ENCODE measurements at regions not wholly inside any gene's neighbourhood (a gene's known extent, or its start where the extent isn't known, plus 50 kb on each side); places are given as distances from the start of the nearest gene placed in this dataset.
"Not testable (repeated sequence)": the region's sequence is repeated elsewhere in the genome, so short reads cannot be mapped to it uniquely, and the experiment has no call there.

DNA sequence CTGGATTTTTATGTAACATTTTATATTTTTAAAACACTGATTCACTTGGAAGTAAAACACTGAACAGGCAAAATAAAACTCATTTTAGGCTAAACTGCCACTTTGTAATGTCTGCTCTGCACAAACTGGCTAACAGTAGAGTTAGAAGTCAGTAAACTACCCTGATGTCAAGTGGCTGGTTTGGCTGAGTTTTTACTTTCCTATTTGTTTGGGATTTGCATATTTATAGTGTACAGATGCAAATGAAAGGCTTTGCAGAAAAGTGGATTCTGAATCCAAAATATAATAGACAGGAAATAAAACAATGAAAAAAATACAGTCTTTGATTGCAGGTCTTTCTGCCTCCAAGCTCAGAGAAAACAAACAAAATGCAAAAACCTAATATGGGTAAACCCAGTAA lies 213.1 kb downstream of the CDH26 start:
- DNase-seq (ENCODE audit: low spot score): no peak

DNA sequence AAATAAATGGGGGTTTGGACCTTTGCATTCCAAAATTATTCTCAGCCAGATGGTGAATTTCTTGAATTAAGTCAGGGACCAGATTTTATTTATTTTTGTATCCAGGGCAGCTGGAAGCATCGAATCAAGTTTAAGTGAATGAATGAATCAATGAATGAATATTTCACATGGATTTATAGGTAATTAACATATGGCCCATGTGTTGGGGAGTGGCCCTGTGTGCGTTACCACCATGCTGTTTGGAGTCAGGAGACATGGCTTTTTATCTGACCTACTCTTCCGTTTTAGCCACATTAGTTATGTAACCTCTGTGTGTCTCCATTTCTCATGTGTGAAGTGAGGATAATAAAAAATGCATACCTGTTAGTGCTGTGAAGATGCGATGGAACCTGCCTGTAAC lies 213.5 kb downstream of the CDH26 start:
- no peak for DNase-seq (ENCODE audit: low spot score)

DNA sequence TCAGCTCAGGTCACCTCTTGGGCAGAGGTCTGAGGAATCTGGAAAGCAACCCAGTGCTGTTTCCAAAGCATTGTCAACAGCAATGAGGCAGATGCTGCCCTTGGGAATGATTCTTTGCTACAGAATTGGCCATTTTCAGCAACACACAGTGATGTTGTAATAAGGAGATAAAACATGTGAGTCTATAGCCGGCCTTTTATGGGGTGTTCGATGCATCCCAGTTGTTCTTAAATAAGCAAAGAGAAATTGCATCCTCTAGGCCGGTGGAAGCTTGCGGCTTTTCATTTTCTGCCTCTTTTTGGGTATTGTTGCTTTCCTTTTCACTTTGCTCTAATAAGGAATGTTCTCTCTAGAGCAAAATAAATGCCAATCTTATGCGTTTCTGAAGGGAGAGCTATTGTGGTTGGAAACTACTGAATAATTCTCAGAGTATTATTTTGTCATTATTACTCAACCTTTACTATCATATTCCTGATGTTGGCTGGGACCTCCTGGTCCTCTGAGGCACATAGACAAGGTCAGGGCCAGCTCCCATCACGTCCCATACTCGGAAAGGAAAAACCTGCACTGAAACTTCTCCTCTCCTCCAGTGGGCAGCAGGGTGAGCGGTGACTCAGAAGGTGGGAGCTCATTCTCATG lies 214.2 kb downstream of the CDH26 start:
- DNase-seq (ENCODE audit: low spot score): no peak

DNA sequence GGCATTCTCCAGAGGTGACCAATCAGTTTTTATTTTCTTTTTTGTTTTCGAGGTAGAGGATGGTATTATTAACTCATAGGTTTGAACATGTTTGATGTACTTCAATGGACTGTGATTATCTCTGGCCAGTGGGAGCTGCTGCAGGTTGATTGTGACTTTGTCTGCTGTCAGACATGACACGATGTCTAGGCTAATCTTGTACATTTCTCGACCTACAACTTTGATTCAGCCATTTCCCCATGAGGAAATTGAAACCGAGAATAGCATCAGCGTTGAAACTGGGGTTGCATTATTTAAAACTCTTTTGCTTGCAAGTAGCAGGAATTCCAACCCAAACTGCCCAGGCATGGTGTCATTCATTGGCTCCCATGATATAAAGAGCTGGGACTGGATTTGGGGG lies 218.9 kb downstream of the CDH26 start:
- DNase-seq (ENCODE audit: low spot score): no peak

DNA sequence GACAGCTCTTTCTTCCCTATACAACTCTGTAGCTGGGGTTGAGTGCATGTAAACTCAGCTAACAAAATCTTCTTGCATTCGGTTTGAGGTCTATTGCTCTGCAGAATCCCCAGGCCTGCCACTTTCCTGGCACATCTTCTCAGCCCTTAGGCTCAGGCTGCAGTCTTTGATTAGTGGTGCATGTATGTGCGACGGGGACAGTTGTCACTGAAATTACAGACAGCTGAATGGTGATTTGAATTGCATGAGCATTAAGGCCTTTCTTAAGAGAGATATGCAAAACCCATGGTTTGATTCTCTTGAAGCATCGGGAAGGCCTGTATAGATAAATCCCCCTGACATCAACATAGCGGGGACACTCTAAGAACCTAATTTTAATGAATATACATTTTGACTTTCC lies 222.8 kb downstream of the CDH26 start:
- no peak for DNase-seq (ENCODE audit: low spot score)

DNA sequence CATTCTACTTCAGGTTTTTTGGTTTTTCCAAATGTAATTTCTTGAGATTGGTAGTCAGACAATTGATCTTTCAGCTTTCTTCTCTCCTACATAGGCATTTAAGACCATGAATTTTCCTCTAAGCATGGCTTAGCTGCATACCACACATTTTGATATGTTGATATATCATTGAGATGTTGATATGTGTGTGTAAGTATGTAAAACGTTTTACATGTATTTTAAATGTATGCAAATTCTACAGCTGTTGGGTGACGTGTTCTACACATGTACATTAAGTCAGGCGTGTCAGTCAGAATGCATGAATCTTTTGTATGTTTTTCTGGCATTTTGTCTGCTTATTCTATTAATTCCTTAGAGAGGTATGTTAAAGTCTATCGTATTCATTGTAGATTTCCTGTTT lies 228.2 kb downstream of the CDH26 start:
- DNase-seq (ENCODE audit: low spot score): no peak

DNA sequence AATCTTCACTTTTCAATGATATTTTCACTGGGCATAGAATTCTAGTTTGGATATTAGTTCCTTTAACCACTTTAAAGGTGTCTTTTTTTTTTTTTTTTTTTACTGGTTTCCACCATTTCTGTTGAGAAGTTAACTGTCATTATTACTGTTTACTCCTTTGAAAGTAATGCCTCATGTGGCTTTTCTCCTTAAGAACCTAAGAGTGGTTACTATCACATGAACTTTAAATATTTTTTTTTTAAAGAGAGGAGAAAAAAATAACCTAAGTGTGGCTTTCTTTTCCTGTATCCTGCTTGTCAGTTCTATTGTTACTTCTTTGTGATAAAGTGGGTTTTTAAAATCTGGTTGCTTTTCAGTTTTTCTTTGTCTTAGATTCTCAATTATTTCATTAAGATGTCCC lies 229.5 kb downstream of the CDH26 start:
- DNase-seq (ENCODE audit: low spot score): no peak

DNA sequence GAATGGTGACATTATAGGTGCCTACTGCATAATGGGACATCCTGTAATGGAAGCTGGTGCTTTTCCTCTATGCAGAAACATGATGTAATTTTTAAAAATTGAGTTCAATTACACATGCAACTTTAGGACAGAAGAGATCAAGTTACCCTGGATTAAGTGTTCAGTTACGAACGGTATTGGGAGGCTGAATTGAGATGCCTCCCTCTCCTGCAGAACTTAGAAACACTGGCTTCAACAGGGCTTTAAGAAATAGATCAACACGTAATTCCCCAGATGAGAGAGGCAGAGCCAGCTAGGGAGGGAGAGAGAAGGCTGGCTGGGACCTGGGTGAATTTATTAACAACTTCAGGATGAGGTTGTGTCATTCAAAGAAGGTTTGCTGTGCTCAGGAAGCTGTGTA lies 232.8 kb downstream of the CDH26 start:
- no peak for DNase-seq (ENCODE audit: low spot score)

DNA sequence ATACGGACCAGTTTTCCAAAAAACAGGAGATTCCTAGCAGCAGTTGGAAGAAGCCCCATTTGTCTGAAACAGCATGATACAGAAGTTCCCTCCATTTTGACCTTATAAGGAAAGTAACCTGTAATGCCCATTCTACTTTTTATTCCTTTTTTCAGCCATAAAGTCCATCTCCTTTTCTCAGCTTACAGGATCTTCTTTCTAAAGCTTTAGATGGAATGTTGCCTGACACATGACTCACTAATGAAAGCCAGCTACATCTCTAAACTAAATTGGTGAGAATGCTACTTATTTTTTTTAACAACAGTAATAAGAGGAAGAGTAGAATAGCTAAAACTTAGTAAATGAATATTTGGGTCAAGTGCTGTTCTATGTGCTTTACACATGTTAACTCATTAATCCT lies 234.1 kb downstream of the CDH26 start:
- DNase-seq (ENCODE audit: low spot score): peak; percentile 39

DNA sequence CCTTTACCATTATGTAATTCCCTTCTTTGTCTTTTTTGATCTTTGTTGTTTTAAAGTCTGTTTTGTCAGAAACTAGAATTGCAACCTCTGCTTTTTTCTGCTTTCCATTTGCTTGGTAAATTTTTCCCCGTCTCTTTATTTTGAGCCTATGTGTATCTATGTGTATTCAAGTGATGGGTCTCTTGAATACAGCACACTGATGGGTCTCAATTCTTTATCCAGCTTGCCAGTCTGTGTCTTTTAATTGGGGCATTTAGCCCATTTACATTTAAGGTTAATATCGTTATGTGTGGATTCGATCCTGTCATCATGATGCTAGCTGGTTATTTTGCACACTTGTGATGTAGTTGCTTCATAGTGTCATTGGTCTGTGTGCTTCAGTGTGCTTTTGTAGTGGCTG lies 240.9 kb downstream of the CDH26 start:
- DNase-seq (ENCODE audit: low spot score): not testable (repeated sequence)

DNA sequence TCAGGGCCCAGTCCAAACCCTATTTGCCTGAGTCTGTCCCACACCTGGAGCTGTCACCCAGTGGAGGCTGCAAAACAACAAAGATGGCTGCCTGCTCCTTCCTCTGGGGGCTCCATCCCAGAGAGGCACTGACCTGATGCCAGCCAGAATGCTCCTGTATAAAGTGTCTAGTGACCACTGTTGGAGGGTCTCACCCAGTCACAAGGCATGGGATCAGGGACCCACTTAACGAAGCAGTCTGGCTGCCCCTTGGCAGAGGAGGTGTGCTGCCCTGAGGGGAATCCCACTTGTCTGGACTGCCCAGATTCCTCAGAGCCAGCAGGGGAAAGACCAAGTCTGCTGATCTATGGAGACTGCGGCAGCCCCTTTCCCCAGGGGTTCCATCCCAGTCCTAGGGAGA lies 241.6 kb downstream of the CDH26 start:
- DNase-seq (ENCODE audit: low spot score): no peak

DNA sequence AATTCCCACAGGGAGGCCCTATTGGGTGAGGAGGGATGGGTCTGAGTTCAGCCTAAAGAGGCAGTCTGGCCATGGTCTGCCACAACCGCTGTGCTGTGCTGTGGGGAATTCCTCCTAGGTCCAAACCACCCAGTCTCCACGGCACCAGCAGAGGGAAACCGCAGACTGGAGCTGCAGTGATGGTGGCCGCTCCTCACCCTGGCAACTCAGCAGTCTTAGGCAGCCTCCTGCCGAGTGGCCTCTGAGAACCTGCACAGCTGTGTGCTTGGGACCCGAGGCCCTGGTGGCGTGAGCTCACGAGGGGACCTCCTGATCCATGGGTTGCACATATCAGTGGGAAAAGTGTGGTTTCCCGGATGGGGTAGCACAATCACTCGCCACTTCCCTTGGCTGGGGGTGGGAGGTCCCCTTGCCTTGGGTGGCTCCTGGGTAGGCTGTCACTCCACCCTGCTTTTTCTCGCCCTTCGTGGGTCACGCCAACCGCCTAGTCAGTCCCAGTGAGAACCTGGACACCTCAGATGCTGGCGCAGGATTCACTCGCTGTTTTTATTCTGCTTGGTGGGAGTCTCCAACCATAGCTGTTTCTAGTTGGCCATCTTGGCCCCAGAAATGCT lies 242.2 kb downstream of the CDH26 start:
- no peak for DNase-seq (ENCODE audit: low spot score)

DNA sequence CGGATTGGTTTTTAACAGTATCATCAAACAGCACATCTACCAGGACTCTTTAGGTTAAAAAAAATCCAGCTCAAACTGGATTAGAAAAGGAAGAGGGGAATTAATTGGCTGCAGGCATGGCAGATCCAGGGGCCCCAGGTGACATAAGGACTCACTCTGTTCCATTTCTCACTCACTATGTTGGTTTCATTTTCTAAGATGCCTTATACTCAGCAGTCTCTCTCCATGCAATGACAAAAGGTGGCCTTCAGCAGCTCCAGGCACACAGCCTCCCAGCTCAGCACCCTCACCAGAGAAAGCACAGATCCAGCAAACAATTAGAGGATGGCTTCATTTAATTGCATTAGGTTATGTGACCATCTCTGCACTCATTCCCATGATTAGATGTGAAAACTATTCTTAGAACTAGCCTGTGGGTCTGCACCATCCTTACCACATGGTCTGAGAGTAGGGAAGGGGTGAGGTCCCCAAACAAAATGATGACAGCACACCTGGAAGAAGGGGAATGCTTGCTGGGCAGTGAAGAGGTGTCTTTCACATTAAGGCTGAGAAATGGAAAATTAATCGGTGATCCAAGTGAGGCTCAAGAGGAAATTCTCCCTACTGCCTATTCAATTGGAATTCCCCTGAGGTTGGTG lies 243.1 kb downstream of the CDH26 start:
- DNase-seq (ENCODE audit: low spot score): no peak

DNA sequence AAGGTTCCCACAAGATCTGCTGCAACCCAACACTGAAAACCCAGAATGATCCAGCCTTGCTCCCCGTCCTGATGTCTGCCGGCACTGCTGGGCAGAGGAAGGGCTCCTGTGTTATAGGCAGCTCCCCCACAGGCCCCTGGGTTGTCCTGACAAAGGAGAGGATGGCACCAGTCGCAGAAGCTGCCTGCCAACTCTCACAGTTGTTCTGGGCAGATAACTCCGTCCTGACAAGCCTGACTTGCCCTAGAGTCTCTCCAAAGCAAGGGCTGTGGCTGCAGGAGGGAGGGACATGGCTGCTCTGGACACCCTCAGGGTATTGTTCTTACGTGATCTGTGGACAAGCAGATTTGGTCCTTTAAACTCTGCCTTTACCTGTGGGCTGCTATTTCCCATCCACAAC lies 243.8 kb downstream of the CDH26 start:
- DNase-seq (ENCODE audit: low spot score): no peak

DNA sequence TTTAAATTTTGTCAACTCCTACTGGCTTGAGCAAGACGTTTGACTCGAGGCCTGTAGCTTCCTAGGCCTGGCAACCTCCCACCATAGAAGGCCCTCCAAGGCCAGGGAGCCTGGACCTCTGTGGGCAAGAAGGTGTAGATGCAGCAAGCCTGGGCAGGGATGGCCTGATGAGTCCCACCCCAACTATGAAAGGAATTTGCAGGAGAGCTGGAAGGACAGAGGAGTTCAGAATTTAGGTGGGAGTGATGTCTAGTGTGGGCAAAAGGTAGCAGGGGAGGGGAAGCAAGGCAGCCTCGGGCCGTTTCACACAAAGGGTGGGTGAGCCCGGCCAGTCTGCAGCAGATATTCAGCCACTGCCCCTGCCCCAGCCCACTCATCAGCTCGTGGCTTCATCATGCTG lies 245.2 kb downstream of the CDH26 start:
- DNase-seq (ENCODE audit: low spot score): peak; percentile 39

DNA sequence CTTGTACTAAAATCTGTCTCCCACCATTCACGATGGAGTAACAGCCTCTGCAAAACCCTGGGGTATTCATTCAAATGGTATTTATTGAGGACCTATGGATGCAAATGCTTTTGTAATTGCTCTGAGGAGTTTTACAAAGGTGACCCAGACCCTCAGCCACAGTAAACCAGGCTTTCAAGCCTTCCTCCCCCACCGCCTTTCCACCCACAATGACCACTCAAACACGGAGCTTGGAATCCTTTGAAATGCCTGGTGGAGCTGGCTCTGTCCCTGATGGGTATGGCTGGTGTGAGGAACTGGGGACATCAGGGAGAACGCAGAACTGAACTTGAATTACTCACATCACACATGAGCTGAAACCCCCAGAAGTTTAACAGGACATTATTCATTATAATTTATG lies 246.4 kb downstream of the CDH26 start:
- no peak for DNase-seq (ENCODE audit: low spot score)

DNA sequence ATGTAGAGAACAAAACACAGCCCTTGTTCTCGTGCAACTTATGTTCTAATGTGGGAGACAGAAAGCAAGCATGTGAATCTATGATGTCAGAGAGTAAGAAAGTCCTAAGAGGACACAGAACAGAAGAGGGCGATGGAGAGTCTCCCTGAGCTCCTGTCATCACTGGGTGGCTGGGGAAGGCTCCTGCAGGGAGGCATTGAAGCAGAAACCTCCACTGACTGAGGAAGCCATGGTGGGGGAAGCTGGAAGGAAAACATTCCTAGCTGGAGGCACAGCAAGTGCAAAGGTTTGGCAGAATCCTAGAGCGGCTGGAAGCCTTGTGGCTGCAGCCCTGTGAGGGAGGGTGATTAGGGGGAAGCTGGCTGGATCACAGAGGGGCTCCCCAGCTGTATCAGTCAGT lies 248.0 kb downstream of the CDH26 start:
- DNase-seq (ENCODE audit: low spot score): peak; percentile 74

DNA sequence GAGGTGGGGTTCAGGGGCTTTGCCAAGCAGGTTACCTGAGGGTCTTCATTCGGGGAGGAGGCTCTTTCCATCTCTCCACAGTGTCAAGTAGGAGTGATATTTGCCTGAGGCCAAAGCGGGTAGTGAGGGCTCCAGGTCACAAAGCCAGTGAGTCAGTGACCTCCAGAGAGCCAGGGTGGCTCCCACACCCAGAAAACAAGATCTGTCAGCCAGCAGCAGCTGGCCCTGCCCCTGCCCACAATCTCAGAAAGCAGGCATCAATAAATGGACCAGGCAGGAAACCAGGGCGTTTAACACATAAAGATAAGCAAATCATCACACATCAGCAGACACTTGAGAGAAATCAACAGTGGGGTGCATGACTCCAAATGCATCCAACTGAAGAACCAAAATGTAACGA lies 250.8 kb downstream of the CDH26 start:
- DNase-seq (ENCODE audit: low spot score): no peak

DNA sequence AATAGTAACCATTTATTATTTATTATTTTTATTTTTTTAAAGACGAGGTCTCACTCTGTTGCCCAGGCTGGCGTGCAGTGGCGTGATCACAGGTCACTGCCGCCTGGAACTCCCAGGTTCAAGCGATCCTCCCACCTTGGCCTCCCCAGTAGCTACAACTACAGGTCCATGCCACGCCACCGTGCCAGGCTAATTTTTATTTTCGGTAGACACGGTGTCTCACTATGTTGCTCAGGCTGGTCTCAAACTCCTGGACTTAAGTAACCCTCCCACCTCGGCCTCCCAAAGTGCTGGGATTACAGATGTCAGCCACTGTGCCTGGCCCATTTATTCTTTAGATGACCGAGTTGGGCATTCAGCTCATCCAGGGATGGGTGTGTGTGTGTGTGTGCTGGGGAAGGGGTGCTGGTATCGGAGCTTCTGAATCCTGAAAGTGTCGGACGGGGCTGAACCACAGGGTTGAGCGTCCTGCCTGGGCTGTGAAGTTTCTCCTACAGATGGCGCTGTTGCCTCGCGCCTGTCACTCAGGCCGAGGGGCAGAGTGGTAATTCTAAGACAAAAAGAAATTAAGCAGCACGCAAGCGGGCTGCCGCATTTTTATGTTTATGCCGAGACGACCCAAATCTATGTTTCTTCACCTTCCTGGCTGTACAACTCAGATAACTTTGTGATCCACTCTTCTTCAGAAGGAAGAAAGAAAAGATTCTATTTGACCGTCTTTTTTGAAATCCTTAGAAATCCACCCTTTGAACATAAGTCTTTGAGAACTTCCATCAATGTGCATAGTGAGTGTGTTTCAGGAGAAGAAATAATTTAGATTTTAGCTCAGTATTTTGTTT lies 252.8 kb downstream of the CDH26 start:
- DNase-seq (ENCODE audit: low spot score): peak; percentile 87

DNA sequence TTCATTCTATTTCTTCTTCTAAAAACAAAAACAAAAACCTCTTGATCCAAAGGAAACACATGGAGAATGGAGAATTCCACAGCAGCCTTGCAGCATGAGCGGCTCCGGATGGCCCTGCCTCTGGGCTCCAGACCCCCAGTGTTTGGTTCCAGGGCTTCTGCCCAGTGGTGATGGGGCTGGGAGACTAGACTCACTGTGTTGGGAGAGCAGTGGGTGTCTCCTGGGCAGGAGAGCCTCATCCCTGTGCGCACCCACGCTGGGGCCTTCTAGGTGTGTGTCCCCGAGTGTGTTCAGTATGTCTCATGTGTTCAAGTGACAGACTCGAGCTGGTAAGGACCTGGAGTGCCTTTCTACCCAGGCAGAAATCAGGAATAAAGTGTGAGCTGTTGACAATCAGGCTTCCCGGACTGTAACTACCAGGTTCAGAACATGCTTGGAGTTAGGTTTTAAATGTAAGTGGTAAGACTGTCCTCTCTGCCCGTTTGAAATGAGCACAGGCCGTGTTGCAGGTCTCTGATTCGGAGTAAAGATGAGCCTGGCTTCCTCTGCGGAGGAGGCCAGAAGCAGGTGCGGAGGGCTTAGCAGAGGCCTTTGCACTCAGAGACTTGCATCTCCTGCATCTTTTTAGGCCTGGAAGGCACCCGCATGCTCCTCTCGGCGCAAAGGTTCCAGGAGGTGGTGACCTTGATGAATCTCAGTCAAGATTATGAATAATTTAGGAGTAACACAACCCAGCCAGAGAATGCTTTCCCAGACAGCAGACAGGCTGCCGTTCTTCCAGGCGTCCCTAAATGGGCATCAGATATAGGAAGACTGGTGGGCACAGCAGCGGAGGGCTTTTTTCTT lies 253.6 kb downstream of the CDH26 start:
- DNase-seq (ENCODE audit: low spot score): no peak

DNA sequence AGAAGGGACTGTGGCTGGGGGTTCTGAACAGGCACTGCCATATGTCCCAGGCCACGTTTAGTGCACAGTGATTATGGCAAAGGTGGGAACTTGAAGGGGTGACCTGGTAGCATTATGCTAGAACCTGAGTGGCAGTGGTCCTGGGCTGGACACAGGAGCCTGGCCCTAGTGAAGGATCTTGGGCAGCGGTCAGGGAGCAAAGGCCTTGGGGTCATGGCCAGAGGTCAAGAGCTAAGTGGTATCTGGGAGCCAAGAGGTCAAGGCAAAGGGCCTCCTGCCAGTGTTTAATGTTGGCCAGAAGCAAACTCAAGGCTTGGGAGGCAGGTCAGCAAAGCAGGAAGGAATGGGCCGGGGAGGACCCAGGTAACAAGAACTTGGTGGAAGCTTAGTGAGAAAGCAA lies 254.5 kb downstream of the CDH26 start:
- DNase-seq (ENCODE audit: low spot score): no peak

All from GM03348 (cell line).